OCI-LY1 (cell line): ENCODE measurements at regions not wholly inside any gene's neighbourhood (a gene's known extent, or its start where the extent isn't known, plus 50 kb on each side); places are given as distances from the start of the nearest gene placed in this dataset.

Experiments used
- H2AFZ ChIP-seq: fragments of 200-600 bp; sonication (generic), shearing (Covaris generic); 2 replicates; pipeline ENCODE4 v1.6.0; 2014; ENCODE audit warnings: antibody characterized with exemption, mild to moderate bottlenecking, low read length
- H3F3A ChIP-seq: fragments of 200-600 bp; sonication (generic), shearing (Covaris generic); 2 replicates; pipeline ENCODE4 v1.6.0; 2014; ENCODE audit warnings: mild to moderate bottlenecking, antibody characterized with exemption, low read length, moderate library complexity; ENCODE audit not compliant: insufficient read depth
- H3K27ac ChIP-seq: fragments of 200-600 bp; sonication (generic); 2 replicates; pipeline ENCODE4 v1.5.1; 2014; ENCODE audit warnings: low read length, mixed run types, mild to moderate bottlenecking, low read depth; ENCODE audit not compliant: poor library complexity, severe bottlenecking
- H3K27me3 ChIP-seq: fragments of 200-600 bp; sonication (generic); 2 replicates; pipeline ENCODE4 v1.6.0; 2014; ENCODE audit warnings: antibody characterized with exemption, mild to moderate bottlenecking, low read length, moderate library complexity; ENCODE audit not compliant: insufficient read depth
- H3K36me3 ChIP-seq: fragments of 200-600 bp; sonication (generic); 2 replicates; pipeline ENCODE4 v1.6.1; 2014; ENCODE audit warnings: mild to moderate bottlenecking, antibody characterized with exemption, low read length, moderate library complexity, mixed read lengths; ENCODE audit not compliant: insufficient read depth
- H3K4me1 ChIP-seq: fragments of 200-600 bp; sonication (generic); 2 replicates; pipeline ENCODE4 v1.5.1; 2014; ENCODE audit warnings: mild to moderate bottlenecking, low read length, moderate library complexity; ENCODE audit not compliant: insufficient read depth, severe bottlenecking
- H3K4me2 ChIP-seq: fragments of 200-600 bp; sonication (generic), shearing (Covaris generic); 2 replicates; pipeline ENCODE4 v1.6.1; 2014; ENCODE audit warnings: low read length
- H3K4me3 ChIP-seq: fragments of 200-600 bp; sonication (generic); 2 replicates; pipeline ENCODE4 v1.5.1; 2014; ENCODE audit warnings: low read length, low read depth, mild to moderate bottlenecking, mixed read lengths; ENCODE audit not compliant: poor library complexity, severe bottlenecking
- H3K79me2 ChIP-seq: fragments of 200-600 bp; shearing (Covaris generic); 2 replicates; pipeline ENCODE4 v1.6.1; 2016; ENCODE audit warnings: mixed run types, low read length, mixed read lengths; ENCODE audit not compliant: insufficient read depth
- H3K9ac ChIP-seq: fragments of 200-600 bp; sonication (generic), shearing (Covaris generic); 2 replicates; pipeline ENCODE4 v1.6.1; 2014; ENCODE audit warnings: mild to moderate bottlenecking, low read length, mixed read lengths
- H3K9me2 ChIP-seq: fragments of 200-600 bp; sonication (generic), shearing (Covaris generic); 2 replicates; pipeline ENCODE4 v1.6.1; 2014; ENCODE audit warnings: low read depth, mild to moderate bottlenecking, low read length, mixed read lengths
- H3K9me3 ChIP-seq: fragments of 200-600 bp; shearing (Covaris generic); 2 replicates; pipeline ENCODE4 v1.6.1; 2014; ENCODE audit warnings: low read length, mixed read lengths
- H4K20me1 ChIP-seq: fragments of 200-600 bp; sonication (generic), shearing (Covaris generic); 2 replicates; pipeline ENCODE4 v1.6.0; 2016; ENCODE audit warnings: mild to moderate bottlenecking, low read length; ENCODE audit not compliant: insufficient read depth
- CTCF ChIP-seq: fragments of 200-600 bp; sonication (generic), shearing (Covaris generic); IDR thresholded peaks from 2 replicates; pipeline ENCODE4 v1.5.1; 2017; ENCODE audit warnings: mild to moderate bottlenecking, antibody characterized with exemption, low read length, moderate library complexity, mixed read lengths
- EZH2 ChIP-seq: fragments of 200-600 bp; sonication (generic), shearing (Covaris generic); IDR thresholded peaks from 2 replicates; pipeline ENCODE4 v1.8.0; 2017; ENCODE audit warnings: borderline replicate concordance, mixed run types, mild to moderate bottlenecking, antibody characterized with exemption, low read length, moderate library complexity, mixed read lengths

- Histone ChIP-seq H4K20me1 (no peaks in the 10 kb centered on the region), H3K9me2 (no peaks in the 10 kb centered on the region), H3K9me3 (no peaks in the 10 kb centered on the region), H3K4me3 (no peak overlapping the region), H2AFZ (no peak overlapping the region), H3K79me2 (no peaks in the 10 kb centered on the region), H3K9ac (no peak overlapping the region), H3K27me3 (no peaks in the 10 kb centered on the region), H3K36me3 (no peaks in the 10 kb centered on the region), H3K27ac (no peak overlapping the region), H3K4me1 (peaks cover 43% of the 10 kb centered on the region), H3F3A (no peaks in the 10 kb centered on the region), H3K4me2 (no peak overlapping the region)
- no peak for TF ChIP-seq CTCF
Measured at GRCh38 chr1:58874757-58875755, 91.2 kb upstream of the JUN start.

GRCh38 chr1:58879464-58879863 lies 95.6 kb upstream of the JUN start:
- TF ChIP-seq EZH2 (no peak), CTCF (no peak)
- no peak overlapping the region for H3K27ac ChIP-seq
- no peak overlapping the region for H3K4me2 ChIP-seq

GRCh38 chr1:58880592-58880991 lies 96.7 kb upstream of the JUN start:
- no peak overlapping the region for H2AFZ ChIP-seq
- H4K20me1 ChIP-seq: no peaks in the 10 kb centered on the region
- H3K27me3 ChIP-seq: no peaks in the 10 kb centered on the region
- H3K36me3 ChIP-seq: no peaks in the 10 kb centered on the region
- H3K4me1 ChIP-seq: peaks cover 28% of the 10 kb centered on the region
- TF ChIP-seq EZH2: no peak
- TF ChIP-seq CTCF: no peak
- no peaks in the 10 kb centered on the region for H3F3A ChIP-seq
- H3K4me3 ChIP-seq: no peak overlapping the region
- H3K4me2 ChIP-seq: no peak overlapping the region
- no peak overlapping the region for H3K27ac ChIP-seq
- no peaks in the 10 kb centered on the region for H3K9me3 ChIP-seq
- H3K9me2 ChIP-seq: no peaks in the 10 kb centered on the region
- no peak overlapping the region for H3K9ac ChIP-seq
- H3K79me2 ChIP-seq: no peaks in the 10 kb centered on the region

More at GRCh38 chr1:58879464-58879863, 95.6 kb upstream of the JUN start:
- Histone ChIP-seq H2AFZ (no peak overlapping the region), H3K79me2 (no peaks in the 10 kb centered on the region), H4K20me1 (no peaks in the 10 kb centered on the region), H3K36me3 (no peaks in the 10 kb centered on the region), H3K4me1 (peaks cover 24% of the 10 kb centered on the region), H3F3A (no peaks in the 10 kb centered on the region), H3K9me2 (no peaks in the 10 kb centered on the region), H3K9ac (no peak overlapping the region), H3K4me3 (no peak overlapping the region), H3K9me3 (no peaks in the 10 kb centered on the region), H3K27me3 (no peaks in the 10 kb centered on the region)
